ENCODE measurements at regions not wholly inside any gene's neighbourhood (a gene's known extent, or its start where the extent isn't known, plus 50 kb on each side); places are given as distances from the start of the nearest gene placed in this dataset.

DNA sequence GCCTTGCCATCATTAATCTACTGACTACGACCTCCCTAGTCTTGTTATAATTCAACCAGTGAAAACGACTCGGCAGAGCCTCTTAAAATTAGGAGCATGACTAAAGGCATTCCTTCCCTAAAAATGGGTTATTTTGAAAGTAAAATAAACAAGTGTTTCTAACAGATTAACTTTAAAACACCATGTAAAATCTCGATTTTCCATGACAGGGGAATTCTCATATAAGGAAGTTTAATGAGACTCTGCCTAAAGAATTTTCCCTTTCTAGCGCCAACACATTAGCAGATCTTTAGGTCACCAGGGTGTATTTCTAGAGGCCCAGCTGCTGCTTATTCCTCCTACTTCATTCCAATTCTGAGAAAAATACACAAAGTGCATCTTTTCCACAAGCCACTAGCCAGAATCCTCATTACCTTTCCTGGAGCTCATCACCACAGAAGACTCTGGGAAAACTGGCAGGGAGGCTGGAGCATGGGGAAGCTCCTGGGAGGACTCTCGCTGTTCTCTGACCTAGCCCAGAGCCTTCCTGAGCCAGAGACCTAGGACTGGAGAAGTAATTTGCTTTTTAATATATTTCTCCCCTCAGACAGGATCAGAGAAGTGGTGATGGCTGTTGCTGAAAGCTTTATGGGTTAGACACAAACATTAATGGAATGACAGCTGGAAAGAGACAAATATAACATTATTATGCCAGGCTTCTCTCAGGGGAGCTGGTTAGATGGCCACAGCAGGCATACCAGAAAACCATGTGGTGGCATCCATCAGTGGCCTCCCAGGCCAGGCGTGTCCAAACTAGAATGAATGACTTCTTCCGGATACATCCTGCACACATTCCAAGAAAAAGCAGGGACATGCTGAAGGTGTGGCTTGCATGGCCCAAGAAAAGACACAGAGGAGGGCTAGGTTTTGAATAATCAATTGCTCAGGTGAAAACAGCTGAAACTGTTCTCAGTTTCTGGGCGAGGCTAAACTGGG, 63.6 kb upstream of the CTTNBP2NL start:
- Mint-ChIP-seq H3K27ac (no peak overlapping the region), H3K27me3 (ENCODE audit: low read depth) (peaks cover 10% of the 10 kb centered on the region), H3K9me3 (peaks cover 0 to 2% of the 10 kb centered on the region in 2 experiments; a peak in 2 of 5 replicates), H3K36me3 (ENCODE audit: insufficient read depth in 1 of 3, low read depth in 3 of 3) (no peaks in the 10 kb centered on the region), H3K4me3 (no peak overlapping the region; a peak in 1 of 5 replicates), H3K4me1 (peaks cover 0 to 2% of the 10 kb centered on the region in 2 experiments; a peak in 1 of 4 replicates)
- Histone ChIP-seq H3K79me1 (ENCODE audit: insufficient read depth, low read depth, low read length, poor library complexity, severe bottlenecking) (no peaks in the 10 kb centered on the region), H2BK120ac (ENCODE audit: low read depth, low read length, poor library complexity, severe bottlenecking) (no peak overlapping the region), H3K79me2 (ENCODE audit: insufficient read depth, low read length) (no peaks in the 10 kb centered on the region), H2AK5ac (ENCODE audit: insufficient read length, low read length) (no peak overlapping the region), H3K4ac (ENCODE audit: low read depth, low read length) (no peak overlapping the region), H2AFZ (ENCODE audit: low read length) (no peak overlapping the region), H3K18ac (ENCODE audit: insufficient read length, low read depth, low read length) (no peak overlapping the region), H3K9me3 (ENCODE audit: control insufficient read depth, low read depth, low read length) (no peaks in the 10 kb centered on the region), H3K4me2 (ENCODE audit: insufficient read depth, insufficient read length, low read length) (no peak overlapping the region), H4K20me1 (ENCODE audit: control insufficient read depth, insufficient read depth, insufficient read length) (no peaks in the 10 kb centered on the region), H4K5ac (ENCODE audit: insufficient read length, low read depth, low read length) (no peak overlapping the region), H2BK20ac (ENCODE audit: low read depth, low read length, poor library complexity, severe bottlenecking) (no peak overlapping the region), H4K91ac (ENCODE audit: insufficient read length, low read depth, low read length) (no peak overlapping the region), H3K27me3 (ENCODE audit: insufficient read depth, low read length) (no peaks in the 10 kb centered on the region), H3K27ac (ENCODE audit: insufficient read length, low read depth, low read length) (no peak overlapping the region), H2BK12ac (ENCODE audit: insufficient read length, low read depth, low read length) (no peak overlapping the region), H2BK5ac (ENCODE audit: insufficient read length, low read length) (no peak overlapping the region), H3K23me2 (ENCODE audit: insufficient read length, low read depth, low read length, poor library complexity, severe bottlenecking) (no peaks in the 10 kb centered on the region), H2BK15ac (ENCODE audit: low read depth, low read length) (no peak overlapping the region), H3K9ac (ENCODE audit: extremely low read depth, insufficient read length, low read length) (no peak overlapping the region), H3K56ac (ENCODE audit: insufficient read length, low read depth, low read length) (no peak overlapping the region), H3K4me1 (ENCODE audit: insufficient read depth, low read length) (no peaks in the 10 kb centered on the region), H3K14ac (ENCODE audit: insufficient read depth, low read length) (no peak overlapping the region), H3K23ac (ENCODE audit: insufficient read length, low read depth, low read length) (no peak overlapping the region), H3T11ph (ENCODE audit: low read length) (no peak overlapping the region), H4K8ac (replicated peaks; ENCODE audit: insufficient read length, low read depth, low read length) (no peak overlapping the region)
- TF ChIP-seq, protein P1, sequence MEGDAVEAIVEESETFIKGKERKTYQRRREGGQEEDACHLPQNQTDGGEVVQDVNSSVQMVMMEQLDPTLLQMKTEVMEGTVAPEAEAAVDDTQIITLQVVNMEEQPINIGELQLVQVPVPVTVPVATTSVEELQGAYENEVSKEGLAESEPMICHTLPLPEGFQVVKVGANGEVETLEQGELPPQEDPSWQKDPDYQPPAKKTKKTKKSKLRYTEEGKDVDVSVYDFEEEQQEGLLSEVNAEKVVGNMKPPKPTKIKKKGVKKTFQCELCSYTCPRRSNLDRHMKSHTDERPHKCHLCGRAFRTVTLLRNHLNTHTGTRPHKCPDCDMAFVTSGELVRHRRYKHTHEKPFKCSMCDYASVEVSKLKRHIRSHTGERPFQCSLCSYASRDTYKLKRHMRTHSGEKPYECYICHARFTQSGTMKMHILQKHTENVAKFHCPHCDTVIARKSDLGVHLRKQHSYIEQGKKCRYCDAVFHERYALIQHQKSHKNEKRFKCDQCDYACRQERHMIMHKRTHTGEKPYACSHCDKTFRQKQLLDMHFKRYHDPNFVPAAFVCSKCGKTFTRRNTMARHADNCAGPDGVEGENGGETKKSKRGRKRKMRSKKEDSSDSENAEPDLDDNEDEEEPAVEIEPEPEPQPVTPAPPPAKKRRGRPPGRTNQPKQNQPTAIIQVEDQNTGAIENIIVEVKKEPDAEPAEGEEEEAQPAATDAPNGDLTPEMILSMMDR (conservative IDR thresholded peaks at IDR 0.05), result no peak
- no CpG with 5 or more reads among the region's 9 CpGs for WGBS (ENCODE audit: extremely low coverage, insufficient read length, low lambda C conversion rate)
- no peak for DNase-seq

Measured in H9 (cell line).